ENCODE measurements at regions not wholly inside any gene's neighbourhood (a gene's known extent, or its start where the extent isn't known, plus 50 kb on each side); places are given as distances from the start of the nearest gene placed in this dataset.
"Not testable (repeated sequence)": the region's sequence is repeated elsewhere in the genome, so short reads cannot be mapped to it uniquely, and the experiment has no call there.

DNA sequence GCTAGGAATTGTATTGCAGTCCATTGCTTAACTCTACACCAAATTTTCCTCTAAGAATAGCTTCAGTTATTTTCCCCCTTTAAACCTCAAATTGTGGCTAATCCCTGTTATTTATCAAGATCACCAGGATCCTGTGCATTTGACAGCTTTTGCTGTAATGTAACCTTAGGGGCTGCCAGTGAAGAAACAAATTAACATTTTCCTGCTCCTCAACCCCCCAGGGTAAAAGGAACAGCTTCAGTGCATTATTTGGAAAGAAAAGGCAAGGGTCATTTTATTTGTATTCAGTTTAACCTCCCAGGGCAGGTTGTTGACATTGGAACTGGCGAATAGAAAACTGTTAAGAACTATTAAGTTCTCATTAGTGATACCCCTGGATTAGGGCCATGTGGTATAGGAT, 57.0 kb downstream of the PCDH20 start:
- no peak for DNase-seq (ENCODE audit: low spot score)

- no peak for DNase-seq (ENCODE audit: low spot score)
Observed at GRCh38 chr13:61350341-61350740, 65.3 kb downstream of the PCDH20 start.

GRCh38 chr13:61339054-61339621, 76.5 kb downstream of the PCDH20 start:
- DNase-seq (ENCODE audit: low spot score) = no peak

GRCh38 chr13:61316647-61317046, 99.0 kb downstream of the PCDH20 start:
- no peak for DNase-seq (ENCODE audit: low spot score)

DNA sequence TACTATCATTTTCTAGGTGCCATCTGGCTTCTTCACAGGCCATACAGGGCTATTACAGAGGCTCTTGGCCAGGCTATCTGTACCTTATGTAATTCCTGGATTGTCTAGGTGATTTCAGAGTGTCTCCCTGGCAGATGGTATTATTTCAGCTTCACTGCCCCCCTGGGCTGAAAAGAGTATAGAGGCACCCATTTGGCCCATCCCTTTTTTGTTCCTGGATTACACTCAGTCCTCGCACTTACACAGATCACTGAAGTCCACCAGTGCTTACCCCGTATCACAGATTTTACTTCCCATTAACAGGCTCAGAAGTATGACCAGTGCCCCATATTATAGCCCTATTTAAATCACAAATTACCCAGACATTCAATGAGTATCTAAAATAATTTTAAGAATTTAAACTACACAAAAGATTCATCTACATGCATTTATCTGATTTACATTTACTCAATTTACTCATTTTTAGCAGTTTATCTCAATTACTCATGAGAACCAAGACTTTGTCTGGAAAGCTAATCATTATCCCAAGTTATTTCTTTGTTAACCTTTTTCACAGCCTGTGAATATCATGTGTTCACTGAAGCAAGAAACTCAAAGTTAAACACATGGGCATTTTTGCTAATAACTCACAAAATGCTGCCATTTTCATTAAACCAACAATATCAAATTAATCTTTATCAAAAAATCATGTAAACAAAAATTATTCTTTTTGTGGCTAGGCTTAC, 121.0 kb downstream of the PCDH20 start:
- DNase-seq (ENCODE audit: low spot score) = no peak

DNA sequence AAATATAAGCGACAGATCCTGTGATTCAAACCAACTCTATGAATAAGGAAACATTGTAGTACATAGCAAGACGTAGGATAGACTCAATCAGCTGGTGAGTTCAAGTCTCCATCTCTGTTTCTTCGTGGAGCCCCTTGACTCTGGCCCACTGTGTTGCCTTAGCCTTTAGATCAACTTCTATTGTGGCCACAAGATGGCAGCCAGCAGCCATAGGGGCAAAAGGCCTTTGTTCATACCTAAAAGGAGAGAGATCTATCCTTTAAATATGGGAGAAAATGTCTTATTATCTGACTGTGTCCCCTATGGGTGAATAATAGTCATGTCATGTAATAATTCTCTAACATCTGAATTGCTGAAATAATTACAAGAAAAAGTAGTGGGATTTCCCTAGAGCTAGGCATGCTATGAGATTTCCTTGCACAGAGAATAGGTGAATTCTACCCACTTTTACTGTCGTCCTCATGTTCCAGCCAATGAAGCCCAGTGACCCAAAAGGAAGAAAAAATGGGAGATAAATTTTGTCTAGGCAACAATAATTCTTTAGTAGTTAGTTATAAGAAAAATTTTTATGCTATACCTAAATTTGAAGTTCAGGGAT, 129.4 kb downstream of the PCDH20 start:
- no peak for DNase-seq (ENCODE audit: low spot score)

DNA sequence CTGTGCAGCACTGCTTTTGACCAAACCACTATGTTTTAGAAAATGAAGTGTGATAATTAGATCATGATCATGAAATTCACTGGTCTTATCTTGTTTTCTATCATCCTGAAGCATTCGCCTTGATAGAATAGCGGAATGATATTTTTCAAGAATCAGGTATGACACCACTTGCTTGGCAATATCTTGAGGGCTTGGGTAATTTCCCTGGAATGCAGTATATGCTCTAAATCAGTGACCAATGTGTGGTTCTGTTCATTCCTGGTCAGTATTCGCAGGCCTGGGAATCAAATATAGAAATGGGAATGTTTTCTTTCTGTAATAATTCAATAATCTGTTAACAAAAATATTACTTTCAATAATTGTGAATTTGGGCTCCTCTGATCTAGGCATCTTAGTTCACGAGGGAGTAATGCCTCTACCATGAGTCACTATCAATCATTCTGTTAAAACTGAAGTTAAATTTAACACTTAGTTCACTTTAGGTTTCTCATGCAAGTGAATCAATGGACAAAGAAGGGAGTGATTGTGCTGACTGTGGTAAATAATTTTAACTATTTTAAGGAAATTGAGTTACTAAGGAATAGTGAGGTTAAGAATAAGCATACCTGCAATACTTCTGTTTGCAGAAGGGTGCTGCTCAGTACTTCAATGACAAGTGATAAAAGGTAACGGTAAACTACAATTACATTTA, 137.9 kb downstream of the PCDH20 start:
- no peak for DNase-seq (ENCODE audit: low spot score)

DNA sequence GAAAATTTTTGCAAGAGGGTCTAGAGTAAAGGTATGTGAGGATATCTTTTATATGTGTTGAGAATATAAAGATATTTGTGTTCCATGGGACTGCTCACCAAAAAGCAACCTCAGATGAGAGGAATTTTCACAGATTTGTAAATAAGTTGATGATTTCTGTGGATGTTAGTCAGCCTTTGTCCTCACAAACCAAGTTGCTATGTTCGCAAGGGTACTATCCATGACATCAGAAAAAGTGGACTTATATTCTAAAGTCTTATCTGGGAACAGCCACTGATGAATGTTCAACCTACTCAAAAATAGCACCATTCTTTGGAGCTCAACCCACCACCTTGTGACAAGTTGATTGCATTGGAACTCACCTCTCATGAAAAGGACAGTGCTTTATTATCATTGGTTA, 138.6 kb downstream of the PCDH20 start:
- no peak for DNase-seq (ENCODE audit: low spot score)

DNA sequence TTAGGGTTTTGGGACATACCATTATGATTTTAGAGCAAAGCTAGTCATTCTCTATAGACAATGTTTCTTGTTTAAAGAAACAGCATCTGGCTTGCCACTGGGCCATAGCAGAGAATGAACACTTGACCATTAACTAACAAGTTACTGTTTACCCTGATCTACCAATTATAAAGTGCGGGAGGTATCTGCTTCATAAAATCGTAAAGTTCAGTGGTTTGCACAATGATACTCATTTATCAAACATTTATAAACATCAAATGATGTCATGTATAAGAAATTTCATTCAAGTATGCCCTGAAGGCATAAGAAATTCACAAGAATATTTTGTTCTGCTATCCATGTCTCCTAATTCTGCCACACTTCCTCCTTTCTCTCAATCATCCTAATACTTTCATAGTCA, 139.2 kb downstream of the PCDH20 start:
- DNase-seq (ENCODE audit: low spot score) = no peak

GRCh38 chr13:61275736-61276135, 139.9 kb downstream of the PCDH20 start:
- no peak for DNase-seq (ENCODE audit: low spot score)

GRCh38 chr13:61275251-61275650, 140.4 kb downstream of the PCDH20 start:
- DNase-seq (ENCODE audit: low spot score) = no peak

DNA sequence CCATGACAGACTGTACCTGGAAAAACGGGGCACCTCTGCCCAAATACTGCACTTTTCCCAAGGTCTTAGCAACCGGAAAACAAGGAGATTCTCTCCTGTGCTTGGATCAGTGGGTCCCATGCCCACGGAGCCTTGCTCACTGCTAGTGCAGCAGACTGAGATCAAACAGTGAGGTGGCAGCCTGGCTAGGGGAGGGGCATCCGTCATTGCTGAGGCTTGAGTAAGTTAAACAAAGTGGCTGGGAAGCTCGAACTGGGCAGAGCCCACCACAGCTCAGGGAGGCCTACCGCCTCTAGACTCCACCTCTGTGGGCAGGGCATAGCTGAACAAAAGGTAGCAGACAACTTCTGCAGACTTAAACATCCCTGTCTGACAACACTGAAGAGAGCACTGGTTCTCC, 148.8 kb downstream of the PCDH20 start:
- DNase-seq (ENCODE audit: low spot score) = not testable (repeated sequence)

GRCh38 chr13:61261746-61262472, 153.7 kb downstream of the PCDH20 start:
- no peak for DNase-seq (ENCODE audit: low spot score)

DNA sequence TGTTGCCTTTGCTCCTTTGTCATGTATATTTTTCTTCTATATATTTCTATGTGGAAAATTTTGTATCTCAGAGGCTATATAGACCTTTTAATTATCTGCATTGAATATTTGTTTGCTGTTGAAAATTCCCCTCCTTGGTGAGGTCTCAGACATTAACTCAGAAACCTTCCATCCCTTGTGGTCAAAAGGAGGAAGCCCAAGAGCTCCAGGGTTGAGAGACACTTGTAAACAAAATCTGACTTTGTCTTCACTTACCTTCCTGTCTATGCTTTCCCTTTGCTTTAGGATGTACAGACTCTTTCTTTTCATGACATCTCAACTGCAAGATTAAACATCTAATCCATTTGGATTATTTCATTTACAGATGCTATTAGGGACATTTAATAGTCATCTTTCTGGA, 157.5 kb downstream of the PCDH20 start:
- DNase-seq (ENCODE audit: low spot score) = no peak

GRCh38 chr13:61255040-61255796, 160.4 kb downstream of the PCDH20 start:
- no peak for DNase-seq (ENCODE audit: low spot score)

GRCh38 chr13:61253105-61253877, 162.4 kb downstream of the PCDH20 start:
- DNase-seq (ENCODE audit: low spot score) = no peak

- DNase-seq (ENCODE audit: low spot score) = no peak
Observed at GRCh38 chr13:61252213-61252612, 163.4 kb downstream of the PCDH20 start.

GRCh38 chr13:61247149-61247936, 168.3 kb downstream of the PCDH20 start:
- DNase-seq (ENCODE audit: low spot score) = no peak

GRCh38 chr13:61246351-61246750, 169.3 kb downstream of the PCDH20 start:
- no peak for DNase-seq (ENCODE audit: low spot score)

- DNase-seq (ENCODE audit: low spot score) = no peak
Observed at GRCh38 chr13:61215601-61216000, 200.0 kb downstream of the PCDH20 start.
